ENCODE measurements at regions not wholly inside any gene's neighbourhood (a gene's known extent, or its start where the extent isn't known, plus 50 kb on each side); places are given as distances from the start of the nearest gene placed in this dataset.

DNA sequence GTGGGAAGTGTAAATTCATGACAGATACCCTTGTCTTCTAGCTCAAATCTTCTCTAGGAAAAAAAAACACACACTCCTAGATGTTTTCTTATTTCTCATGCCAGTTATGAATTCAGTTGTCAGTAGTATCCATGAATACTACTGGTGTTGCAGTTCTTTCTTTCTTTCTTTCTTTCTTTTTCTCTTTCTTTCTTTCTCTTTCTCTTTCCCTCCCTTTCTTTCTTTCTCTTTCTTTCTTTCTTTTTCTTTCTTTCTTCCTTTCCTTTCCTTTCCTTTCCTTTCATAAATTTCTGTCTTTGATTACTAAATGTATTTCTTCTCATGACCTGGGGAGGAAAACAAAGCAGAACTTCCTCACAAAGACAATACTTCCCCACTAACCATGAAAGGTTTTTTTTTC is 253.8 kb downstream of the PCDH7 start:
- Histone ChIP-seq H2AFZ (no peak overlapping the region), H3K4me3 (ENCODE audit: low read depth, low read length) (no peak overlapping the region), H3K4me1 (no peaks in the 10 kb centered on the region), H3K27ac (no peak overlapping the region), H3K9me3 (ENCODE audit: control insufficient read depth, low read length) (no peaks in the 10 kb centered on the region), H3K36me3 (ENCODE audit: control insufficient read depth, insufficient read depth, low read length) (no peaks in the 10 kb centered on the region), H3K4me2 (ENCODE audit: low read length) (no peak overlapping the region), H3K9ac (no peak overlapping the region), H3K79me2 (no peaks in the 10 kb centered on the region), H3K27me3 (ENCODE audit: control insufficient read depth, insufficient read depth, low read length) (no peaks in the 10 kb centered on the region)
- TF ChIP-seq, protein P1, sequence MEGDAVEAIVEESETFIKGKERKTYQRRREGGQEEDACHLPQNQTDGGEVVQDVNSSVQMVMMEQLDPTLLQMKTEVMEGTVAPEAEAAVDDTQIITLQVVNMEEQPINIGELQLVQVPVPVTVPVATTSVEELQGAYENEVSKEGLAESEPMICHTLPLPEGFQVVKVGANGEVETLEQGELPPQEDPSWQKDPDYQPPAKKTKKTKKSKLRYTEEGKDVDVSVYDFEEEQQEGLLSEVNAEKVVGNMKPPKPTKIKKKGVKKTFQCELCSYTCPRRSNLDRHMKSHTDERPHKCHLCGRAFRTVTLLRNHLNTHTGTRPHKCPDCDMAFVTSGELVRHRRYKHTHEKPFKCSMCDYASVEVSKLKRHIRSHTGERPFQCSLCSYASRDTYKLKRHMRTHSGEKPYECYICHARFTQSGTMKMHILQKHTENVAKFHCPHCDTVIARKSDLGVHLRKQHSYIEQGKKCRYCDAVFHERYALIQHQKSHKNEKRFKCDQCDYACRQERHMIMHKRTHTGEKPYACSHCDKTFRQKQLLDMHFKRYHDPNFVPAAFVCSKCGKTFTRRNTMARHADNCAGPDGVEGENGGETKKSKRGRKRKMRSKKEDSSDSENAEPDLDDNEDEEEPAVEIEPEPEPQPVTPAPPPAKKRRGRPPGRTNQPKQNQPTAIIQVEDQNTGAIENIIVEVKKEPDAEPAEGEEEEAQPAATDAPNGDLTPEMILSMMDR (IDR thresholded peaks at IDR 0.05): no peak

DNA sequence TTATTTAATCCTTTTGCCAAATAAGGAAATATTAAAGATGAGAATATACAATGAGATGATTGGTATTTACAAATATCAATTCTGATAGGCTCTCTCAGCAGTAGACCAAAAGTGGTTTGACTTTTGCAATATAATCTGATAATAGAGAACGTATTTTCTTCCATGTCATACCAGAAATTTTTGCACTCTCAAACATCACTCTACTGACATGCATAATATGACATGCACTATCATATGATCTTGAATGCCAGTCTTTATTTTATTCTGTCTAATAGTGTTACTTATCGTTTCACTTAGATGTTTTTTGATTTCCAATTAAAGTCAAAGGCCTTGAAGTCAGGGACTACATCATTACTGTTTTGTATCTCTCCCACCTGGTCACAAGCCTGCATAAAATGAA is 259.2 kb downstream of the PCDH7 start:
- Histone ChIP-seq H3K9ac (no peak overlapping the region), H3K4me1 (no peaks in the 10 kb centered on the region), H3K9me3 (ENCODE audit: control insufficient read depth, low read length) (no peaks in the 10 kb centered on the region), H2AFZ (no peak overlapping the region), H3K4me2 (ENCODE audit: low read length) (no peak overlapping the region), H3K79me2 (no peaks in the 10 kb centered on the region), H3K4me3 (ENCODE audit: low read depth, low read length) (no peak overlapping the region), H3K27ac (no peak overlapping the region), H3K27me3 (ENCODE audit: control insufficient read depth, insufficient read depth, low read length) (no peaks in the 10 kb centered on the region), H3K36me3 (ENCODE audit: control insufficient read depth, insufficient read depth, low read length) (no peaks in the 10 kb centered on the region)
- TF ChIP-seq, protein P1 (IDR thresholded peaks at IDR 0.05): no peak

DNA sequence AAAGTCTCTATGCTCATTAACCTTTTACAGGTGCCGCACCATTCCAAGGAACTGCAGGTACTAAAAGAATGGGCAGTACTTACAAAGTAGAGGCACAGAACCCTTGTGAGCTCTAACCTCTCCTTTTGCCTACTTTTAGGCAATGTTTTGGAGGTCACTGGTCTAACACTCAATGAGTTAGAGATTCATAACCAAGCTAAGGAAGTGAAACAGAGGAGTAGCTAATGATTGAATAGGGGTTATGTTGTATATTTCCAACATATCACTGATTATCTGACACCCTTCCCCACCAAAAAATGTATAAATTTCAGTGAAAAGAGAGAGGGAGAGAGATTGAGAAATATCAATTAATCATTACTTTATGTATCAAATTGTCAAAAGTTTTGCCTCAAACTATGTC is 269.3 kb downstream of the PCDH7 start:
- no peak overlapping the region for H3K4me3 ChIP-seq (ENCODE audit: low read depth, low read length)
- H3K36me3 ChIP-seq (ENCODE audit: control insufficient read depth, insufficient read depth, low read length): no peaks in the 10 kb centered on the region
- H3K27ac ChIP-seq: no peak overlapping the region
- H3K27me3 ChIP-seq (ENCODE audit: control insufficient read depth, insufficient read depth, low read length): no peaks in the 10 kb centered on the region
- no peaks in the 10 kb centered on the region for H3K9me3 ChIP-seq (ENCODE audit: control insufficient read depth, low read length)
- H3K9ac ChIP-seq: no peak overlapping the region
- no peak overlapping the region for H2AFZ ChIP-seq
- TF ChIP-seq, protein P1 (IDR thresholded peaks at IDR 0.05): no peak
- H3K4me2 ChIP-seq (ENCODE audit: low read length): no peak overlapping the region
- H3K79me2 ChIP-seq: no peaks in the 10 kb centered on the region
- no peaks in the 10 kb centered on the region for H3K4me1 ChIP-seq

DNA sequence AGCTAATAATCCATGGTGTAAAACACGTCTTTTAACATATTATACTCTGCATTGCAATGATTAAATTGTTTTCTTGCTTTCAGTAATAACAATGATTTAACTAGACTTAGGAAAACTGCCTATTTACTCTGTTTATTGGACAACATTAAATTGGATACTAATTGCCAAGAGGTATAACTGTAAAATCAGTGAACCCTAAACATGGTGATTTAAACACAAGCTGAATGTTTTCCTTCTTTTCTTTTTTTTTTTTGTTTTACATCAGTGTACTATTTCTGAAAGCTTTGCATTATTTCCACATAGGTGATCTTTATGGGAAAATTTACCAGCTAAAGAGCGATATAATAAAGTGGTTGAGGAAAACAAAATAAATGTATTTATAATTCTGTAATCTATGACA is 276.7 kb downstream of the PCDH7 start:
- no peaks in the 10 kb centered on the region for H3K79me2 ChIP-seq

DNA sequence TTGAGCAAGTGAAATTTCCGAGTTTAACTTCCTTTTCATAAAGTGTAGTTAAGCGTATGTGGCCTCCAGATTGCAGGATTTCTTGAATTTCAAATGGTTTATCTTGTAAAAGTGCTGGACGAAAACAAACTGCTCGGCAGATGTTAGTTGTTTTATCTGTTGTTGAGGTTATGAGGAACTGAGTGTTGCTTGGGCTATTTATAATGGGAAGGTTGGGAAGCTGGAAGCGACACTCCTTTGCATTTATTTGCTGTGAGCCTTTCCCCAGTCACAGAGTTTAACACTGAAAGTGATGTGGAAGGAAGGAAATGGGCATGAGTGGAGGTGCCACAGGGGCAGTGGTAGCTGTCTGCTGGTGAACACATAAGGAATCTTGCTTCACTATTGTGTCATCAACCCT is 284.9 kb downstream of the PCDH7 start:
- Histone ChIP-seq H3K36me3 (ENCODE audit: control insufficient read depth, insufficient read depth, low read length) (no peaks in the 10 kb centered on the region), H3K27me3 (ENCODE audit: control insufficient read depth, insufficient read depth, low read length) (no peaks in the 10 kb centered on the region), H3K4me2 (ENCODE audit: low read length) (no peak overlapping the region), H3K4me1 (no peaks in the 10 kb centered on the region), H3K79me2 (no peaks in the 10 kb centered on the region), H3K9ac (no peak overlapping the region), H2AFZ (no peak overlapping the region), H3K9me3 (ENCODE audit: control insufficient read depth, low read length) (no peaks in the 10 kb centered on the region), H3K27ac (no peak overlapping the region), H3K4me3 (ENCODE audit: low read depth, low read length) (no peak overlapping the region)
- TF ChIP-seq, protein P1 (IDR thresholded peaks at IDR 0.05): no peak

More for the DNA sequence above, 276.7 kb downstream of the PCDH7 start:
- H2AFZ ChIP-seq: no peak overlapping the region
- H3K4me2 ChIP-seq (ENCODE audit: low read length): no peak overlapping the region
- H3K4me1 ChIP-seq: no peaks in the 10 kb centered on the region
- no peak overlapping the region for H3K4me3 ChIP-seq (ENCODE audit: low read depth, low read length)
- H3K9me3 ChIP-seq (ENCODE audit: control insufficient read depth, low read length): no peaks in the 10 kb centered on the region
- H3K27ac ChIP-seq: no peak overlapping the region
- no peak overlapping the region for H3K9ac ChIP-seq
- peaks cover 3% of the 10 kb centered on the region for H3K36me3 ChIP-seq (ENCODE audit: control insufficient read depth, insufficient read depth, low read length)
- H3K27me3 ChIP-seq (ENCODE audit: control insufficient read depth, insufficient read depth, low read length): no peaks in the 10 kb centered on the region
- TF ChIP-seq, protein P1 (IDR thresholded peaks at IDR 0.05): no peak
